Caco-2 (cell line): ENCODE measurements at regions not wholly inside any gene's neighbourhood (a gene's known extent, or its start where the extent isn't known, plus 50 kb on each side); places are given as distances from the start of the nearest gene placed in this dataset.

ENCODE experiments used
- BruUV-seq: library from RNA; stranded (reverse); fragments of 400-500 nt; replicated peaks from 2 replicates; lab custom pipeline; 2021; lab: Mats Ljungman, UMichigan
- CTCF ChIA-PET: fragments of 300-600 bp; sonication (Branson Sonifier 250); formaldehyde crosslinking; loops from one replicate; lab custom pipeline; 2022; ENCODE audit warnings: antibody characterized with exemption; lab: Charles Lee
- POLR2A ChIA-PET: fragments of 300-600 bp; sonication (Branson Sonifier 250); formaldehyde crosslinking; loops from one replicate; lab custom pipeline; 2022; ENCODE audit warnings: antibody characterized with exemption; lab: Charles Lee
- DNase-seq, 2 experiments: peaks; one replicate each; pipeline versions ENCODE4 v3.0.0 to v3.0.0-alpha.2; 2020 to 2022
- H3K27me3 ChIP-seq: replicated peaks from 2 replicates; pipeline ENCODE4 v1.6.0; 2011; ENCODE audit warnings: low read length; ENCODE audit not compliant: control insufficient read depth, insufficient read depth
- H3K36me3 ChIP-seq: 2 replicates; pipeline ENCODE4 v1.5.1; 2011; ENCODE audit warnings: low read length; ENCODE audit not compliant: control insufficient read depth, insufficient read depth
- H3K4me1 ChIP-seq: fragments of 250-450 bp; sonication (Bioruptor Pico); 2 replicates; pipeline ENCODE4 v1.5.1; 2020; ENCODE audit warnings: mild to moderate bottlenecking
- H3K4me3 ChIP-seq: 2 replicates; pipeline ENCODE4 v1.5.1; 2011; ENCODE audit warnings: low read depth, mild to moderate bottlenecking, control low read depth, low read length
- H3K9me3 ChIP-seq: fragments of 250-450 bp; sonication (Bioruptor Pico); 2 replicates; pipeline ENCODE4 v1.5.1; 2020; ENCODE audit warnings: mild to moderate bottlenecking, moderate library complexity
- H3K27ac Mint-ChIP-seq: one replicate; pipeline ENCODE4 v1.8.0; 2022; ENCODE audit warnings: mixed read lengths; ENCODE audit not compliant: unreplicated experiment
- H3K27me3 Mint-ChIP-seq: one replicate; pipeline ENCODE4 v1.8.0; 2022; ENCODE audit warnings: mixed read lengths; ENCODE audit not compliant: insufficient read depth, unreplicated experiment
- H3K36me3 Mint-ChIP-seq: one replicate; pipeline ENCODE4 v1.8.0; 2022; ENCODE audit warnings: mild to moderate bottlenecking, mixed read lengths; ENCODE audit not compliant: insufficient read depth, unreplicated experiment
- H3K4me1 Mint-ChIP-seq: one replicate; pipeline ENCODE4 v1.8.0; 2022; ENCODE audit warnings: low read depth, mixed read lengths; ENCODE audit not compliant: unreplicated experiment
- H3K4me3 Mint-ChIP-seq: one replicate; pipeline ENCODE4 v1.8.0; 2022; ENCODE audit warnings: mild to moderate bottlenecking, moderate library complexity, mixed read lengths; ENCODE audit not compliant: unreplicated experiment
- H3K9me3 Mint-ChIP-seq: one replicate; pipeline ENCODE4 v1.8.0; 2022; ENCODE audit warnings: mixed read lengths; ENCODE audit not compliant: unreplicated experiment
- intact Hi-C: fragments of 100-400 bp; cut with micrococcal nuclease; formaldehyde crosslinking; loops from one replicate; pipeline ENCODE4 v1.10.0; 2022; ENCODE audit not compliant: unreplicated experiment
- TF ChIP-seq, protein P1 (sequence below), 2 experiments: fragments of 200-600 bp in 1 of 2; IDR thresholded peaks; 1 replicate in 1 of 2; 2 replicates in 1 of 2; pipeline versions ENCODE4 v1.5.1 to v1.8.0; 2011 to 2022; ENCODE audit warnings: antibody characterized with exemption in 1 of 2, control low read depth in 1 of 2, inconsistent platforms in 1 of 2, low read depth in 1 of 2, low read length in 1 of 2, mild to moderate bottlenecking in 1 of 2, moderate library complexity in 1 of 2; ENCODE audit not compliant: insufficient read depth in 1 of 2, severe bottlenecking in 1 of 2, unreplicated experiment in 1 of 2

DNA sequence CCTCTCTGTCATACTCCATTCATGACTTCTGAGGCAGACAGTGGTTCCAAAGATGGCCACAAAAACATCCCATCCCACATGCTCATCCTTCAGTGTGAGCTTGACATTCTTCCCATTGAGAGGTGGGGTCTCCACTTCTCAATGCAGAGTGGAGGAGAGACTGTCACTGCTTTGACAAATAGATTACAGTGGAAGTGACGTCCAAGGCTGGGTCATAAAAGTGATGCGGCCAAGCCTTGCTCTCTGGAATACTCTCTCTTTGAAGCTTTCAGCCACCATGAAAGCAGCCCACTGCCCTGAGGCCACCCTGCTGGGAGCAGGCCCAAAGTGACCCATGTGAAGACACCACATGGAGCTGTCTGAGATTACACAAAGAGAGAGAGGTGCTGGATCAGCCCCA is 59.0 kb upstream of the DNAH5 start:
- TF ChIP-seq, protein P1, sequence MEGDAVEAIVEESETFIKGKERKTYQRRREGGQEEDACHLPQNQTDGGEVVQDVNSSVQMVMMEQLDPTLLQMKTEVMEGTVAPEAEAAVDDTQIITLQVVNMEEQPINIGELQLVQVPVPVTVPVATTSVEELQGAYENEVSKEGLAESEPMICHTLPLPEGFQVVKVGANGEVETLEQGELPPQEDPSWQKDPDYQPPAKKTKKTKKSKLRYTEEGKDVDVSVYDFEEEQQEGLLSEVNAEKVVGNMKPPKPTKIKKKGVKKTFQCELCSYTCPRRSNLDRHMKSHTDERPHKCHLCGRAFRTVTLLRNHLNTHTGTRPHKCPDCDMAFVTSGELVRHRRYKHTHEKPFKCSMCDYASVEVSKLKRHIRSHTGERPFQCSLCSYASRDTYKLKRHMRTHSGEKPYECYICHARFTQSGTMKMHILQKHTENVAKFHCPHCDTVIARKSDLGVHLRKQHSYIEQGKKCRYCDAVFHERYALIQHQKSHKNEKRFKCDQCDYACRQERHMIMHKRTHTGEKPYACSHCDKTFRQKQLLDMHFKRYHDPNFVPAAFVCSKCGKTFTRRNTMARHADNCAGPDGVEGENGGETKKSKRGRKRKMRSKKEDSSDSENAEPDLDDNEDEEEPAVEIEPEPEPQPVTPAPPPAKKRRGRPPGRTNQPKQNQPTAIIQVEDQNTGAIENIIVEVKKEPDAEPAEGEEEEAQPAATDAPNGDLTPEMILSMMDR (IDR thresholded peaks at IDR 0.05; ENCODE audit: insufficient read depth in 1 of 2, low read depth in 1 of 2, low read length in 1 of 2, severe bottlenecking in 1 of 2, unreplicated experiment in 1 of 2), result no peak
- Histone ChIP-seq H3K9me3 (no peaks in the 10 kb centered on the region), H3K4me1 (no peaks in the 10 kb centered on the region), H3K27me3 (no peaks in the 10 kb centered on the region), H3K36me3 (no peaks in the 10 kb centered on the region), H3K4me3 (no peak overlapping the region)
- BruUV-seq, result no TSS peak
- POLR2A ChIA-PET, result no interaction called here
- no peak overlapping the region for H3K27ac Mint-ChIP-seq
- CTCF ChIA-PET, result no interaction called here
- intact Hi-C loops, result no loop called here
- no peak overlapping the region for H3K4me3 Mint-ChIP-seq
- DNase-seq, result no peak
- H3K4me1 Mint-ChIP-seq, result peaks cover 3% of the 10 kb centered on the region
- no peaks in the 10 kb centered on the region for H3K27me3 Mint-ChIP-seq
- no peaks in the 10 kb centered on the region for H3K36me3 Mint-ChIP-seq
- H3K9me3 Mint-ChIP-seq, result no peaks in the 10 kb centered on the region

DNA sequence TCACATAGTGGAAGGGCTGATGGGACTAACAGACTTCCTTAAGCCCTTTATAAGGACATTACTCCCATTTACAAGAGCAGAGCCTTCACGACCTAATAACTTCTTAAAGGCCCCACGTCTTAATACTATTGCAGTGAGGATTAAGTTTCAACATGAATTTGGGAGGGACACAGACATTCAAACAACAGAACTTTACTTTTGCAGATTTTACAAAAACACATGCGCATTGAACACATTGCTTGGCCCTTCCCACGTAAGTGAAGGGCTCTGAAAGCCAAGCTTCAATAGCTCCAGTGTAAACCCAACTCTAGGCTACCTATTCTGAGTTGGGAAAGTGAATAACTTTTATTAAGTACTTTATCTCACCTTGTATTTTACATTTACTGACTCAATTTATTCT is 53.8 kb upstream of the DNAH5 start:
- Mint-ChIP-seq H3K27ac (no peak overlapping the region), H3K36me3 (no peaks in the 10 kb centered on the region), H3K27me3 (no peaks in the 10 kb centered on the region), H3K4me3 (no peak overlapping the region), H3K4me1 (no peaks in the 10 kb centered on the region), H3K9me3 (peaks cover 15% of the 10 kb centered on the region)
- BruUV-seq, result no TSS peak
- TF ChIP-seq, protein P1 (IDR thresholded peaks at IDR 0.05; ENCODE audit: insufficient read depth in 1 of 2, low read depth in 1 of 2, low read length in 1 of 2, severe bottlenecking in 1 of 2, unreplicated experiment in 1 of 2), result no peak
- Histone ChIP-seq H3K4me1 (peaks cover 8% of the 10 kb centered on the region), H3K36me3 (no peaks in the 10 kb centered on the region), H3K4me3 (no peak overlapping the region), H3K9me3 (peaks cover 4% of the 10 kb centered on the region; the same call in 1 of the 2 replicates), H3K27me3 (no peaks in the 10 kb centered on the region)
- no peak for DNase-seq
- intact Hi-C loops, result no loop called here
- POLR2A ChIA-PET, result no interaction called here
- CTCF ChIA-PET, result no interaction called here

DNA sequence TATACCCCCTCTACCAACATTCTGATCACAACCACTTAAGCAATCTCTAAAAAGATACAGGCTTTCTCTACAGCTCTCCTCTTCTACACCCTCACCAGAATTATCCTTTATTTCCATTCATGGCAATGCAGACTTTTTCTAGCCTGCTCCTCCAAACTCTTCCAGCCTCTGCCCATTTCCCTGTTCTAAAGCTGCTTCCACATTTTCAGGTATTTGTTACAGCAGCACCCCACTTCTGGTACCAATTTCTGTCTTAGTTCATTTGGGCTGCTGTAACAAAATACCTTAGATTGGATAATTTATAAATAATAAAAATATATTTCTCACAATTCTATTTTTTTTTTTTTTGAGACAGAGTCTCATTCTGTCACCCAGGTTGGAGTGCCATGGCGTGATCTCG is 53.0 kb upstream of the DNAH5 start:
- H3K4me3 ChIP-seq, result no peak overlapping the region
- H3K27ac Mint-ChIP-seq, result no peak overlapping the region
- H3K4me1 ChIP-seq, result peaks cover 8% of the 10 kb centered on the region
- H3K9me3 ChIP-seq, result peaks cover 4% of the 10 kb centered on the region; the same call in 1 of the 2 replicates
- H3K4me3 Mint-ChIP-seq, result no peak overlapping the region
- ChIA-PET POLR2A (no interaction called here), CTCF (no interaction called here)
- TF ChIP-seq, protein P1 (IDR thresholded peaks at IDR 0.05; ENCODE audit: insufficient read depth in 1 of 2, low read depth in 1 of 2, low read length in 1 of 2, severe bottlenecking in 1 of 2, unreplicated experiment in 1 of 2), result no peak
- H3K9me3 Mint-ChIP-seq, result peaks cover 15% of the 10 kb centered on the region
- no peaks in the 10 kb centered on the region for H3K27me3 Mint-ChIP-seq
- no peak for DNase-seq
- BruUV-seq, result no TSS peak
- intact Hi-C loops, result no loop called here
- H3K36me3 ChIP-seq, result no peaks in the 10 kb centered on the region
- H3K27me3 ChIP-seq, result no peaks in the 10 kb centered on the region
- H3K4me1 Mint-ChIP-seq, result no peaks in the 10 kb centered on the region
- H3K36me3 Mint-ChIP-seq, result no peaks in the 10 kb centered on the region
